GM23338 (cell line): ENCODE measurements at regions not wholly inside any gene's neighbourhood (a gene's known extent, or its start where the extent isn't known, plus 50 kb on each side); places are given as distances from the start of the nearest gene placed in this dataset.

ENCODE experiments used
- ATAC-seq: fragments of 200-7000 bp; cut with Tn5 transposase; 3 replicates; pipeline ENCODE4 v1.9.1; 2020
- DNase-seq: peaks from one replicate; pipeline ENCODE4 v3.0.0-alpha.2; 2015; ENCODE audit warnings: low spot score
- H2AFZ ChIP-seq: fragments of 200-600 bp; sonication (generic); 2 replicates; pipeline ENCODE4 v1.8.0; 2016; ENCODE audit warnings: antibody characterized with exemption, mild to moderate bottlenecking, moderate library complexity
- H3F3A ChIP-seq: fragments of 200-600 bp; sonication (generic); replicated peaks from 2 replicates; pipeline ENCODE4 v1.8.0; 2017; ENCODE audit warnings: antibody characterized with exemption, mixed run types, low read depth
- H3K27ac ChIP-seq: fragments of 200-600 bp; sonication (generic); 2 replicates; pipeline ENCODE4 v1.6.1; 2016; ENCODE audit warnings: low read depth
- H3K27me3 ChIP-seq: fragments of 200-600 bp; sonication (generic); 2 replicates; pipeline ENCODE4 v1.8.0; 2016; ENCODE audit warnings: mild to moderate bottlenecking, mixed run types, moderate library complexity; ENCODE audit not compliant: insufficient read depth
- H3K36me3 ChIP-seq: fragments of 200-600 bp; sonication (generic); 2 replicates; pipeline ENCODE4 v1.8.0; 2016; ENCODE audit warnings: mild to moderate bottlenecking; ENCODE audit not compliant: insufficient read depth
- H3K4me1 ChIP-seq: fragments of 200-600 bp; sonication (generic); 2 replicates; pipeline ENCODE4 v1.8.0; 2016; ENCODE audit warnings: mild to moderate bottlenecking, moderate library complexity; ENCODE audit not compliant: insufficient read depth
- H3K4me2 ChIP-seq: fragments of 200-600 bp; sonication (generic); 2 replicates; pipeline ENCODE4 v1.7.1; 2017; ENCODE audit warnings: mixed run types
- H3K4me3 ChIP-seq: fragments of 200-600 bp; sonication (generic); 2 replicates; pipeline ENCODE4 v1.6.1; 2016; ENCODE audit warnings: mixed run types
- H3K79me2 ChIP-seq: fragments of 200-600 bp; sonication (generic); replicated peaks from 2 replicates; pipeline ENCODE4 v1.8.0; 2017; ENCODE audit warnings: mild to moderate bottlenecking; ENCODE audit not compliant: insufficient read depth
- H3K9me2 ChIP-seq: fragments of 200-600 bp; sonication (generic); 2 replicates; pipeline ENCODE4 v1.8.0; 2017; ENCODE audit not compliant: insufficient read depth
- H4K20me1 ChIP-seq: fragments of 200-600 bp; sonication (generic); replicated peaks from 2 replicates; pipeline ENCODE4 v1.8.0; 2017; ENCODE audit warnings: mild to moderate bottlenecking; ENCODE audit not compliant: insufficient read depth
- H3K27ac Mint-ChIP-seq: 2 replicates; pipeline ENCODE4 v1.8.0; 2020; ENCODE audit warnings: inconsistent platforms, mild to moderate bottlenecking, moderate library complexity, mixed read lengths
- H3K27me3 Mint-ChIP-seq: 3 replicates; pipeline ENCODE4 v1.8.0; 2022; ENCODE audit warnings: low read depth, mild to moderate bottlenecking, moderate library complexity, mixed read lengths, inconsistent platforms; ENCODE audit not compliant: insufficient read depth, poor library complexity
- H3K36me3 Mint-ChIP-seq: 3 replicates; pipeline ENCODE4 v1.8.0; 2021; ENCODE audit warnings: low read depth, mild to moderate bottlenecking, inconsistent platforms, moderate library complexity, mixed read lengths
- H3K4me1 Mint-ChIP-seq: 3 replicates; pipeline ENCODE4 v1.8.0; 2020; ENCODE audit warnings: mild to moderate bottlenecking, inconsistent platforms, mixed read lengths
- H3K4me3 Mint-ChIP-seq: 3 replicates; pipeline ENCODE4 v1.8.0; 2021; ENCODE audit warnings: moderate library complexity, mild to moderate bottlenecking, inconsistent platforms, mixed read lengths
- H3K9me3 Mint-ChIP-seq: 3 replicates; pipeline ENCODE4 v1.8.0; 2020; ENCODE audit warnings: moderate library complexity, mild to moderate bottlenecking, inconsistent platforms, mixed read lengths
- CREB1 ChIP-seq: fragments of 250-450 bp; sonication (Bioruptor Pico); IDR thresholded peaks from 2 replicates; pipeline ENCODE4 v1.5.0; 2020; ENCODE audit warnings: low read depth, mild to moderate bottlenecking, moderate library complexity
- EZH2 ChIP-seq: fragments of 200-600 bp; sonication (generic); IDR thresholded peaks from one replicate; pipeline ENCODE4 v1.8.0; 2017; ENCODE audit warnings: antibody characterized with exemption, mild to moderate bottlenecking, low read depth; ENCODE audit not compliant: unreplicated experiment
- JUNB ChIP-seq: IDR thresholded peaks from one replicate; pipeline ENCODE4 v1.6.1; 2016; ENCODE audit warnings: antibody characterized with exemption; ENCODE audit not compliant: unreplicated experiment
- NANOG ChIP-seq: IDR thresholded peaks from 2 replicates; pipeline ENCODE4 v1.6.1; 2016; ENCODE audit warnings: antibody characterized with exemption, borderline replicate concordance
- POLR2AphosphoS5 ChIP-seq: IDR thresholded peaks from 2 replicates; pipeline ENCODE4 v1.6.1; 2016; ENCODE audit warnings: antibody characterized with exemption, low read depth
- STAT1 ChIP-seq: IDR thresholded peaks from one replicate; pipeline ENCODE4 v1.6.1; 2016; ENCODE audit warnings: antibody characterized with exemption; ENCODE audit not compliant: unreplicated experiment
- ZNF114 ChIP-seq: fragments of 250-450 bp; sonication (Bioruptor Pico); IDR thresholded peaks from 2 replicates; pipeline ENCODE4 v1.5.0; 2020; ENCODE audit warnings: mild to moderate bottlenecking, moderate library complexity
- TF ChIP-seq, protein P1 (sequence below): IDR thresholded peaks from one replicate; pipeline ENCODE4 v1.6.1; 2018; ENCODE audit warnings: antibody characterized with exemption; ENCODE audit not compliant: unreplicated experiment
- TF ChIP-seq, protein P2 (sequence below): IDR thresholded peaks from 2 replicates; pipeline ENCODE4 v1.6.1; 2016; ENCODE audit warnings: antibody characterized with exemption
- TF ChIP-seq, protein P3 (sequence below): fragments of 250-450 bp; sonication (Bioruptor Pico); IDR thresholded peaks from 2 replicates; pipeline ENCODE4 v1.5.0; 2020; ENCODE audit warnings: mild to moderate bottlenecking, moderate library complexity
- TF ChIP-seq, protein P4 (sequence below), 2 experiments: fragments of 200-600 bp in 1 of 2; sonication (generic) in 1 of 2; conservative IDR thresholded peaks; 2 replicates each; pipeline versions ENCODE4 v1.5.1 to v1.6.1; 2016 to 2017; ENCODE audit warnings: antibody characterized with exemption in 2 of 2, low read depth in 2 of 2, mild to moderate bottlenecking in 2 of 2, moderate library complexity in 1 of 2

DNA sequence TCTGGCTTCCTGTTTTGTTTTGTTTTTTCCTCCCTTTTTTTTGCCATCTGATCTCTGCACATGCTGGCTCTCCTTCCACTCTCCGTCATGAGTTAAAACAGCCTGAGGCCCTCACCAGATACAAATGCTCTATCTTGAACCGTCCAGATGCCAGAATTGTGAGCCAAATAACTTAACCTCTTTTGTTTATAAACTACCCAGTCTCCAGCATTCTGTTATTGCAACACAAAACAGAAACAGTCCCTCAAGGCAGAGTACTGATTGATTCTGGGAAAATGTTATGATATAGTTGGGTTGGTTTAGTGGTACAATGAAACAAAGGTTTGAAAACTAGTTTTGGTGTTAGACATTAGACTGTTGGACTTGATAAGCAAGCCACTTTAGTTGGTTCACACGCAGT is 1390.0 kb upstream of the RAG2 start:
- Histone ChIP-seq H3K9me2 (no peaks in the 10 kb centered on the region), H2AFZ (peak overlapping the region; percentile 82; the same call in 1 of the 2 replicates), H4K20me1 (no peaks in the 10 kb centered on the region), H3K4me1 (no peaks in the 10 kb centered on the region), H3K4me2 (no peak overlapping the region), H3F3A (no peaks in the 10 kb centered on the region), H3K27me3 (no peaks in the 10 kb centered on the region), H3K36me3 (no peaks in the 10 kb centered on the region), H3K27ac (no peak overlapping the region), H3K4me3 (no peak overlapping the region), H3K79me2 (no peaks in the 10 kb centered on the region)
- Mint-ChIP-seq H3K27ac (no peak overlapping the region), H3K4me1 (peaks cover 3% of the 10 kb centered on the region; the same call in 2 of the 3 replicates), H3K4me3 (no peak overlapping the region), H3K36me3 (peaks cover 5% of the 10 kb centered on the region; the same call in 2 of the 3 replicates), H3K9me3 (peaks cover 7% of the 10 kb centered on the region; the same call in 2 of the 3 replicates), H3K27me3 (no peaks in the 10 kb centered on the region)
- no peak for TF ChIP-seq STAT1
- TF ChIP-seq, protein P1, sequence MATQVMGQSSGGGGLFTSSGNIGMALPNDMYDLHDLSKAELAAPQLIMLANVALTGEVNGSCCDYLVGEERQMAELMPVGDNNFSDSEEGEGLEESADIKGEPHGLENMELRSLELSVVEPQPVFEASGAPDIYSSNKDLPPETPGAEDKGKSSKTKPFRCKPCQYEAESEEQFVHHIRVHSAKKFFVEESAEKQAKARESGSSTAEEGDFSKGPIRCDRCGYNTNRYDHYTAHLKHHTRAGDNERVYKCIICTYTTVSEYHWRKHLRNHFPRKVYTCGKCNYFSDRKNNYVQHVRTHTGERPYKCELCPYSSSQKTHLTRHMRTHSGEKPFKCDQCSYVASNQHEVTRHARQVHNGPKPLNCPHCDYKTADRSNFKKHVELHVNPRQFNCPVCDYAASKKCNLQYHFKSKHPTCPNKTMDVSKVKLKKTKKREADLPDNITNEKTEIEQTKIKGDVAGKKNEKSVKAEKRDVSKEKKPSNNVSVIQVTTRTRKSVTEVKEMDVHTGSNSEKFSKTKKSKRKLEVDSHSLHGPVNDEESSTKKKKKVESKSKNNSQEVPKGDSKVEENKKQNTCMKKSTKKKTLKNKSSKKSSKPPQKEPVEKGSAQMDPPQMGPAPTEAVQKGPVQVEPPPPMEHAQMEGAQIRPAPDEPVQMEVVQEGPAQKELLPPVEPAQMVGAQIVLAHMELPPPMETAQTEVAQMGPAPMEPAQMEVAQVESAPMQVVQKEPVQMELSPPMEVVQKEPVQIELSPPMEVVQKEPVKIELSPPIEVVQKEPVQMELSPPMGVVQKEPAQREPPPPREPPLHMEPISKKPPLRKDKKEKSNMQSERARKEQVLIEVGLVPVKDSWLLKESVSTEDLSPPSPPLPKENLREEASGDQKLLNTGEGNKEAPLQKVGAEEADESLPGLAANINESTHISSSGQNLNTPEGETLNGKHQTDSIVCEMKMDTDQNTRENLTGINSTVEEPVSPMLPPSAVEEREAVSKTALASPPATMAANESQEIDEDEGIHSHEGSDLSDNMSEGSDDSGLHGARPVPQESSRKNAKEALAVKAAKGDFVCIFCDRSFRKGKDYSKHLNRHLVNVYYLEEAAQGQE, result no peak
- no peak for TF ChIP-seq ZNF114 (CRISPR knock-in tag)
- TF ChIP-seq NANOG, result no peak
- TF ChIP-seq POLR2AphosphoS5, result no peak
- TF ChIP-seq CREB1, result no peak
- no peak for TF ChIP-seq EZH2
- TF ChIP-seq, protein P2, sequence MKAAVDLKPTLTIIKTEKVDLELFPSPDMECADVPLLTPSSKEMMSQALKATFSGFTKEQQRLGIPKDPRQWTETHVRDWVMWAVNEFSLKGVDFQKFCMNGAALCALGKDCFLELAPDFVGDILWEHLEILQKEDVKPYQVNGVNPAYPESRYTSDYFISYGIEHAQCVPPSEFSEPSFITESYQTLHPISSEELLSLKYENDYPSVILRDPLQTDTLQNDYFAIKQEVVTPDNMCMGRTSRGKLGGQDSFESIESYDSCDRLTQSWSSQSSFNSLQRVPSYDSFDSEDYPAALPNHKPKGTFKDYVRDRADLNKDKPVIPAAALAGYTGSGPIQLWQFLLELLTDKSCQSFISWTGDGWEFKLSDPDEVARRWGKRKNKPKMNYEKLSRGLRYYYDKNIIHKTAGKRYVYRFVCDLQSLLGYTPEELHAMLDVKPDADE, result no peak
- TF ChIP-seq, protein P3, sequence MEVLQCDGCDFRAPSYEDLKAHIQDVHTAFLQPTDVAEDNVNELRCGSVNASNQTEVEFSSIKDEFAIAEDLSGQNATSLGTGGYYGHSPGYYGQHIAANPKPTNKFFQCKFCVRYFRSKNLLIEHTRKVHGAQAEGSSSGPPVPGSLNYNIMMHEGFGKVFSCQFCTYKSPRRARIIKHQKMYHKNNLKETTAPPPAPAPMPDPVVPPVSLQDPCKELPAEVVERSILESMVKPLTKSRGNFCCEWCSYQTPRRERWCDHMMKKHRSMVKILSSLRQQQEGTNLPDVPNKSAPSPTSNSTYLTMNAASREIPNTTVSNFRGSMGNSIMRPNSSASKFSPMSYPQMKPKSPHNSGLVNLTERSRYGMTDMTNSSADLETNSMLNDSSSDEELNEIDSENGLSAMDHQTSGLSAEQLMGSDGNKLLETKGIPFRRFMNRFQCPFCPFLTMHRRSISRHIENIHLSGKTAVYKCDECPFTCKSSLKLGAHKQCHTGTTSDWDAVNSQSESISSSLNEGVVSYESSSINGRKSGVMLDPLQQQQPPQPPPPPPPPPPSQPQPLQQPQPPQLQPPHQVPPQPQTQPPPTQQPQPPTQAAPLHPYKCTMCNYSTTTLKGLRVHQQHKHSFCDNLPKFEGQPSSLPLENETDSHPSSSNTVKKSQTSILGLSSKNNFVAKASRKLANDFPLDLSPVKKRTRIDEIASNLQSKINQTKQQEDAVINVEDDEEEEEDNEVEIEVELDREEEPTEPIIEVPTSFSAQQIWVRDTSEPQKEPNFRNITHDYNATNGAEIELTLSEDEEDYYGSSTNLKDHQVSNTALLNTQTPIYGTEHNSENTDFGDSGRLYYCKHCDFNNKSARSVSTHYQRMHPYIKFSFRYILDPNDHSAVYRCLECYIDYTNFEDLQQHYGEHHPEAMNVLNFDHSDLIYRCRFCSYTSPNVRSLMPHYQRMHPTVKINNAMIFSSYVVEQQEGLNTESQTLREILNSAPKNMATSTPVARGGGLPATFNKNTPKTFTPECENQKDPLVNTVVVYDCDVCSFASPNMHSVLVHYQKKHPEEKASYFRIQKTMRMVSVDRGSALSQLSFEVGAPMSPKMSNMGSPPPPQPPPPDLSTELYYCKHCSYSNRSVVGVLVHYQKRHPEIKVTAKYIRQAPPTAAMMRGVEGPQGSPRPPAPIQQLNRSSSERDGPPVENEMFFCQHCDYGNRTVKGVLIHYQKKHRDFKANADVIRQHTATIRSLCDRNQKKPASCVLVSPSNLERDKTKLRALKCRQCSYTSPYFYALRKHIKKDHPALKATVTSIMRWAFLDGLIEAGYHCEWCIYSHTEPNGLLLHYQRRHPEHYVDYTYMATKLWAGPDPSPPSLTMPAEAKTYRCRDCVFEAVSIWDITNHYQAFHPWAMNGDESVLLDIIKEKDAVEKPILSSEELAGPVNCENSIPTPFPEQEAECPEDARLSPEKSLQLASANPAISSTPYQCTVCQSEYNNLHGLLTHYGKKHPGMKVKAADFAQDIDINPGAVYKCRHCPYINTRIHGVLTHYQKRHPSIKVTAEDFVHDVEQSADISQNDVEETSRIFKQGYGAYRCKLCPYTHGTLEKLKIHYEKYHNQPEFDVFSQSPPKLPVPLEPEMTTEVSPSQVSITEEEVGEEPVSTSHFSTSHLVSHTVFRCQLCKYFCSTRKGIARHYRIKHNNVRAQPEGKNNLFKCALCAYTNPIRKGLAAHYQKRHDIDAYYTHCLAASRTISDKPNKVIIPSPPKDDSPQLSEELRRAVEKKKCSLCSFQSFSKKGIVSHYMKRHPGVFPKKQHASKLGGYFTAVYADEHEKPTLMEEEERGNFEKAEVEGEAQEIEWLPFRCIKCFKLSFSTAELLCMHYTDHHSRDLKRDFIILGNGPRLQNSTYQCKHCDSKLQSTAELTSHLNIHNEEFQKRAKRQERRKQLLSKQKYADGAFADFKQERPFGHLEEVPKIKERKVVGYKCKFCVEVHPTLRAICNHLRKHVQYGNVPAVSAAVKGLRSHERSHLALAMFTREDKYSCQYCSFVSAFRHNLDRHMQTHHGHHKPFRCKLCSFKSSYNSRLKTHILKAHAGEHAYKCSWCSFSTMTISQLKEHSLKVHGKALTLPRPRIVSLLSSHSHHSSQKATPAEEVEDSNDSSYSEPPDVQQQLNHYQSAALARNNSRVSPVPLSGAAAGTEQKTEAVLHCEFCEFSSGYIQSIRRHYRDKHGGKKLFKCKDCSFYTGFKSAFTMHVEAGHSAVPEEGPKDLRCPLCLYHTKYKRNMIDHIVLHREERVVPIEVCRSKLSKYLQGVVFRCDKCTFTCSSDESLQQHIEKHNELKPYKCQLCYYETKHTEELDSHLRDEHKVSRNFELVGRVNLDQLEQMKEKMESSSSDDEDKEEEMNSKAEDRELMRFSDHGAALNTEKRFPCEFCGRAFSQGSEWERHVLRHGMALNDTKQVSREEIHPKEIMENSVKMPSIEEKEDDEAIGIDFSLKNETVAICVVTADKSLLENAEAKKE, result no peak
- TF ChIP-seq, protein P4, sequence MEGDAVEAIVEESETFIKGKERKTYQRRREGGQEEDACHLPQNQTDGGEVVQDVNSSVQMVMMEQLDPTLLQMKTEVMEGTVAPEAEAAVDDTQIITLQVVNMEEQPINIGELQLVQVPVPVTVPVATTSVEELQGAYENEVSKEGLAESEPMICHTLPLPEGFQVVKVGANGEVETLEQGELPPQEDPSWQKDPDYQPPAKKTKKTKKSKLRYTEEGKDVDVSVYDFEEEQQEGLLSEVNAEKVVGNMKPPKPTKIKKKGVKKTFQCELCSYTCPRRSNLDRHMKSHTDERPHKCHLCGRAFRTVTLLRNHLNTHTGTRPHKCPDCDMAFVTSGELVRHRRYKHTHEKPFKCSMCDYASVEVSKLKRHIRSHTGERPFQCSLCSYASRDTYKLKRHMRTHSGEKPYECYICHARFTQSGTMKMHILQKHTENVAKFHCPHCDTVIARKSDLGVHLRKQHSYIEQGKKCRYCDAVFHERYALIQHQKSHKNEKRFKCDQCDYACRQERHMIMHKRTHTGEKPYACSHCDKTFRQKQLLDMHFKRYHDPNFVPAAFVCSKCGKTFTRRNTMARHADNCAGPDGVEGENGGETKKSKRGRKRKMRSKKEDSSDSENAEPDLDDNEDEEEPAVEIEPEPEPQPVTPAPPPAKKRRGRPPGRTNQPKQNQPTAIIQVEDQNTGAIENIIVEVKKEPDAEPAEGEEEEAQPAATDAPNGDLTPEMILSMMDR (conservative IDR thresholded peaks at IDR 0.05; ENCODE audit: low read depth in 2 of 2), result no peak
- no peak for TF ChIP-seq JUNB
- DNase-seq (no peak), ATAC-seq (no peak)
